ENCODE measurements at regions not wholly inside any gene's neighbourhood (a gene's known extent, or its start where the extent isn't known, plus 50 kb on each side); places are given as distances from the start of the nearest gene placed in this dataset.

DNA sequence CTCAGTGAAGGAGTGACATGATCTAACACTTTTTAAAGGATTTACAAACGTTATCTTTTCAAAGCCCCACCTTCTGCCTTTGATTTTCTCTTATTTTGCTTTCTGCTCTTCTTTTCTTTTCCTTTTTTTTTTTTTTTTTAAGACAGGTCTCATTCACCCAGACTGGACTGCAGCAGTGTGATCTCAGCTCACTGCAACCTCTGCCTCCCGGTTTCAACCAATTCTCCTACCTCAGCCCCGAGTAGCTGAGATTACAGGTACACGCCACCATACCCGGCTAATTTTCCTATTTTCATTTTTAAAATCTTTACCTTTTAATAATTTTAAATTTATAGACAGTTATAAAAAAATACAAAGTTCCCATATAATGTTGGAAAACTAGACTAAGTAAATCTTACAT is 63.7 kb upstream of the RPS13 start:
- Histone ChIP-seq H3K4me1 (peaks cover 6% of the 10 kb centered on the region), H3K27ac (no peak overlapping the region), H3K4me3 (no peak overlapping the region), H3K9me3 (no peaks in the 10 kb centered on the region), H3K36me3 (ENCODE audit: insufficient read depth in 1 of 2, low read depth in 1 of 2) (peaks cover 4 to 52% of the 10 kb centered on the region in 2 donors), H3K27me3 (ENCODE audit: insufficient read depth in 3 of 3, low read length in 2 of 3) (no peaks in the 10 kb centered on the region)
- 89 to 98% (median 94%) methylated on average over 5 of the region's 5 CpGs for WGBS, 3 donors
- TF ChIP-seq, protein P1, sequence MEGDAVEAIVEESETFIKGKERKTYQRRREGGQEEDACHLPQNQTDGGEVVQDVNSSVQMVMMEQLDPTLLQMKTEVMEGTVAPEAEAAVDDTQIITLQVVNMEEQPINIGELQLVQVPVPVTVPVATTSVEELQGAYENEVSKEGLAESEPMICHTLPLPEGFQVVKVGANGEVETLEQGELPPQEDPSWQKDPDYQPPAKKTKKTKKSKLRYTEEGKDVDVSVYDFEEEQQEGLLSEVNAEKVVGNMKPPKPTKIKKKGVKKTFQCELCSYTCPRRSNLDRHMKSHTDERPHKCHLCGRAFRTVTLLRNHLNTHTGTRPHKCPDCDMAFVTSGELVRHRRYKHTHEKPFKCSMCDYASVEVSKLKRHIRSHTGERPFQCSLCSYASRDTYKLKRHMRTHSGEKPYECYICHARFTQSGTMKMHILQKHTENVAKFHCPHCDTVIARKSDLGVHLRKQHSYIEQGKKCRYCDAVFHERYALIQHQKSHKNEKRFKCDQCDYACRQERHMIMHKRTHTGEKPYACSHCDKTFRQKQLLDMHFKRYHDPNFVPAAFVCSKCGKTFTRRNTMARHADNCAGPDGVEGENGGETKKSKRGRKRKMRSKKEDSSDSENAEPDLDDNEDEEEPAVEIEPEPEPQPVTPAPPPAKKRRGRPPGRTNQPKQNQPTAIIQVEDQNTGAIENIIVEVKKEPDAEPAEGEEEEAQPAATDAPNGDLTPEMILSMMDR (IDR thresholded peaks at IDR 0.05): no peak
- no peak for ATAC-seq
- DNase-seq: no peak
- intact Hi-C loops (cut with DNase I): no loop called here

DNA sequence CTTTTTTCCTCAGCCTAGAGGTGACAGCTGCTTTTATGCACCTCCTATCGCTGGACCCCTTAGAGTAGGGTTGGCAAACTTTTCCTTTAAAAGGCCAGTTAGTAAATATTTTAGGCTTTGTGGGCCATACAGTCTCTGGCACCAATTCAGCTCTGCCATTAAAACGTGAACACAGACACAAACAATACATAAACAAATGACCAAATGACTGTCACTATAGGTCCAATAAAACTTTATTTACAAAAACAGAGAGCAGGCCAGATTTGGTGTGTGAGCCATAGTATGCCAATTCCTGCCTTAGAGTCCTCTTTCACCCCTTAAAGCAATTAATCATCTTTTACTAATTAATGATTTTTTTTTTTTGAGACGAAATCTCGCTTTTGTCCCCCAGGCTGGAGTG is 61.1 kb upstream of the RPS13 start:
- Histone ChIP-seq H3K36me3 (ENCODE audit: insufficient read depth in 1 of 2, low read depth in 1 of 2) (peaks cover 5 to 48% of the 10 kb centered on the region in 2 donors), H3K27me3 (ENCODE audit: insufficient read depth in 3 of 3, low read length in 2 of 3) (no peaks in the 10 kb centered on the region), H3K27ac (no peak overlapping the region), H3K9me3 (no peaks in the 10 kb centered on the region), H3K4me3 (no peak overlapping the region), H3K4me1 (no peaks in the 10 kb centered on the region)
- no peak for ATAC-seq
- intact Hi-C loops (cut with DNase I): loop anchor here in 1 of 2 donors (5.0 kb wide), 1 partner anchor 51 kb away; no protein-coding TSS in a partner anchor
- TF ChIP-seq, protein P1 (IDR thresholded peaks at IDR 0.05): no peak
- no peak for DNase-seq
- WGBS, 3 donors: 89 to 91% (median 90%) methylated on average over 4 of the region's 4 CpGs

- H3K36me3 ChIP-seq (ENCODE audit: insufficient read depth in 1 of 2, low read depth in 1 of 2): peaks cover 5 to 45% of the 10 kb centered on the region in 2 donors
Measured at GRCh38 chr11:17135916-17136683, 58.6 kb upstream of the RPS13 start.

GRCh38 chr11:17132654-17133053 is 55.2 kb upstream of the RPS13 start:
- intact Hi-C loops (cut with DNase I): no loop called here
- Histone ChIP-seq H3K36me3 (ENCODE audit: insufficient read depth in 1 of 2, low read depth in 1 of 2) (peaks cover 5 to 64% of the 10 kb centered on the region in 2 donors), H3K27me3 (ENCODE audit: insufficient read depth in 3 of 3, low read length in 2 of 3) (no peaks in the 10 kb centered on the region), H3K4me3 (no peak overlapping the region), H3K9me3 (no peaks in the 10 kb centered on the region), H3K4me1 (no peaks in the 10 kb centered on the region), H3K27ac (no peak overlapping the region)
- TF ChIP-seq, protein P1 (IDR thresholded peaks at IDR 0.05): no peak
- ATAC-seq (no peak), DNase-seq (no peak)

More at GRCh38 chr11:17135916-17136683, 58.6 kb upstream of the RPS13 start:
- TF ChIP-seq, protein P1 (IDR thresholded peaks at IDR 0.05): no peak
- ATAC-seq (no peak), DNase-seq (no peak)
- intact Hi-C loops (cut with DNase I): loop anchor here in 1 of 2 donors (5.0 kb wide), 1 partner anchor 49 kb away; no protein-coding TSS in a partner anchor
- Histone ChIP-seq H3K4me3 (no peak overlapping the region), H3K27me3 (ENCODE audit: insufficient read depth in 3 of 3, low read length in 2 of 3) (no peaks in the 10 kb centered on the region), H3K4me1 (no peaks in the 10 kb centered on the region), H3K27ac (no peak overlapping the region), H3K9me3 (no peaks in the 10 kb centered on the region)
- 86 to 90% (median 86%) methylated on average over 3 of the region's 3 CpGs for WGBS, 3 donors

Measured in psoas muscle (tissue), 7 donors.